GM04504 (cell line): ENCODE measurements at regions not wholly inside any gene's neighbourhood (a gene's known extent, or its start where the extent isn't known, plus 50 kb on each side); places are given as distances from the start of the nearest gene placed in this dataset.
"Not testable (repeated sequence)": the region's sequence is repeated elsewhere in the genome, so short reads cannot be mapped to it uniquely, and the experiment has no call there.

ENCODE experiments used
- DNase-seq: peaks from one replicate; pipeline ENCODE4 v3.0.0-alpha.2; 2012; ENCODE audit warnings: low read depth

- no peak for DNase-seq
Observed at GRCh38 chr10:23543691-23544380, 105.0 kb downstream of the OTUD1 start.

DNA sequence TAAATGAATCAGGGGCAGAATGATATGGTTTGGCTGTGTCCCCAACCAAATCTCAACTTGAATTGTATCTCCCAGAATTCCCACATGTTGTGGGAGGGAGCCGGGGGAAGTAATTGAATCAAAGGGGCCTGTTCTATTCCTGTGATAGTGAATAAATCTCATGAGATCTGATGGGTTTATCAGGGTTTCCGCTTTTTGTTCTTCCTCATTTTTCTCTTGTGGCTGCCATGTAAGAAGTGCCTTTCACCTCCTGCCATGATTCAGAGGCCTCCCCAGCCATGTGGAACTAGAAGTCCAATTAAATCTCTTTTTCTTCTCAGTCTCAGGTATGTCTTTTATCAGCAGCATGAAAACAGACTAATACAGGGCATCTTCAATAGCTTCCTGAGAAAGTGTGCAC lies 107.0 kb downstream of the OTUD1 start:
- DNase-seq, result not testable (repeated sequence)

DNA sequence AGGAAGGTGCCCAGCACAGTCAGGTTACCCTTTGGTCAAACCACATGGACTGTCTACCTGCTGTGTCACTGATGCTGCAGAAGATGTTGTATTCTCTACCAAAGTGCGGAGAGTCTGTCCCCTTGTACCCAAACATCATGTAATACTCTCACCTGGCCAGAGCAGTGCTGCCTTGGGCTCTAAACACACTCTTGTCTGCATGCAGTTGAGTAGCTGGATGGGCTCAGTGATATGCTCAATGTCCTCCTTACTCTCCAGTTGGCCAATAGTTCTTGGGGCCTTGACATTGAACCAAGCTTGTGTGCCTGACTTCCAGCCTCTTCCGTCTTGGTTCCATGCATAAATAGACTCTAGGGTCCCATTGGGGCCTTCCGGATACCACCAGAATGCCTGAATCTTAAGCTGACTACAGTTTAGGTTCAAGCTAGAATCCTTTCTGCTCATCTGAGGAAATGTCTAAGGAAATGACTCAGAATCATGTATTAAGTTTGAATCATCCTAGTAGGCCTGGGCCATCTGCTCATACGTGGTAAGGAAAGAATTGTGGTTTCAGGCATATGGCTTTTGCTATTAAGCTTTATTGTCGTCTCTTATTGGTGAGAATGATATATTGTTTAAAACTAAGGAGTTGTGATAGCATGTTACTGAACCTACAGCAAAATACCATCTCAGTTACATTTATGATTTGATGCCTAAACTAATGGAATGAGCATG lies 118.0 kb downstream of the OTUD1 start:
- DNase-seq, result peak; percentile 6

GRCh38 chr10:23557777-23558176 lies 118.9 kb downstream of the OTUD1 start:
- no peak for DNase-seq

GRCh38 chr10:23558361-23558799 lies 119.5 kb downstream of the OTUD1 start:
- DNase-seq, result no peak

- DNase-seq, result no peak
Observed at GRCh38 chr10:23568996-23569395, 130.1 kb downstream of the OTUD1 start.

GRCh38 chr10:23571884-23572283 lies 133.0 kb downstream of the OTUD1 start:
- DNase-seq, result no peak

DNA sequence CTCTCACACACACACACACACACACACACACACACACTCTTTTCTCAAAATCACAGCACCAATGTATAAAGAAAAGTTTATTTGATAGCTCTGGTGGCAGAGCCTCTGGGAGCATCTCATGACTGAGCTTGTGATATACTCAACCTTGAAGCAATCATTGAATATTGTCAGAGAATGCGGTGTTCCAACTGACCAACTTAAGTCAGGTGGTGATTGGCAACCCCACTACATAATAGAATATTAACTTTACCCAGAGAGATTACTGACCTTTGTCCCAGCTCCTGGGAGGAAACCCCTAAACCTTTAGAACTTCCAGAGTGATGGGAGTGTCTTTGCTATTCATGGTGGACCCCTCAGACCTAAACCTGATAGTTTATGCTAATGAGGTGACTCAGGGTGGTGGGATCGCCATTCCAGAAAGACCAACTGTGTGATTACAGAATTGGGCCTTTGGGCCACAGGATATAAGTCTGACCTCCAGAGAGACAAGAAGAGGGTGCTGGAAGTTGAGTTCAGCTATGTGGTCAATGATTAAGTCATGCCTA lies 143.1 kb downstream of the OTUD1 start:
- no peak for DNase-seq

DNA sequence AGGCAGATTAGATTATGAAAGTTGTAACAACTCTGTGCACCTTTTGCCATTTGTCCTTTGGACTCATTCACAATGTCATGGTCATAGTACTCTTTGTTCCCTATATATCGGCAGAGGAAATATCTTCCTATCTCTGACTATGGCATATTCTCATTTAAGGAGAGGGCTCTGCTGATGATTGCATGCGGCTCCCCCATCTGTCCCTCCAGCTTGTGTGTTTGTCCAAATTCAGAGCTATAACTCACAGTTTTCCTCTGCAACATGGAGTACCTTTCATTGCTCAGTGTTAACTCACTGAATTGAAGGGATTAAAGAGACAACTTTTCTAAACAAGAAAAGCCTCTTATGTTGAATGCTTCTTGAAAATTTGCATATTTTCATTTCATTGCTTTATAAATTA lies 145.5 kb downstream of the OTUD1 start:
- DNase-seq, result no peak

- DNase-seq, result no peak
Observed at GRCh38 chr10:23585186-23585585, 146.3 kb downstream of the OTUD1 start.

GRCh38 chr10:23585666-23586065 lies 146.8 kb downstream of the OTUD1 start:
- no peak for DNase-seq

DNA sequence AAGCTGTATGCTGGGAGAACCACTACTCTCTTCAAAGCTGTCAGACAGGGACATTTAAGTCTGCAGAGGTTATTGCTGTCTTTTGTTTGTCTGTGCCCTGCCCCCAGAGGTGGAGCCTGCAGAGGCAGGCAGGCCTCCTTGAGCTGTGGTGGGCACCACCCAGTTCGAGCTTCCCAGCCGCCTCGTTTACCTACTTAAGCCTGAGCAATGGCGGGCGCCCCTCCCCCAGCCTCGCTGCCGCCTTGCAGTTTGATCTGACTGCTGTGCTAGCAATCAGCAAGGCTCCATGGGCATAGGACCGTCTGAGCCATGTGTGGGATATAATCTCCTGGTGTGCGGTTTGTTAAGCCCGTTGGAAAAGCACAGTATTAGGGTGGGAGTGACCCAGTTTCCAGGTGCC lies 156.4 kb downstream of the OTUD1 start:
- DNase-seq, result not testable (repeated sequence)

- DNase-seq, result no peak
Observed at GRCh38 chr10:23604613-23605012, 165.7 kb downstream of the OTUD1 start.

DNA sequence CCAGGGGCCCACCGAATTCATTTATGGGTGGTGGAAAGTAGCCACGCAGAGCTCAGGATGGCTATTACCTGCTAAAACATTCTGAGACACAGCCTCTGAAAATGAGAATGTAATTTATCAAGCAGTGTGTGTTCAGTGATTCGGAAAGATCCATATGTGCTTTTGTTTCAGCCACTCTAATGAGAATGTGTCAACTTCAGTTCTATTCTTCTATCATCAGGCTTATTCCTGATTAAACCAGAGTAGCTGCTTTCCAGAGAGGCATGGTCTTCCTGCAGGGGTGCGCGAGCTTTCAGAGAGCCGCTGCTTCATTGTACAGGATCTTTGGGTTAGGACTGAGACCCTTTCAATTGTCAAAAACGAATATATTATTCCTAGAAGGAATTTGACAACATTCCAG lies 167.6 kb downstream of the OTUD1 start:
- no peak for DNase-seq

DNA sequence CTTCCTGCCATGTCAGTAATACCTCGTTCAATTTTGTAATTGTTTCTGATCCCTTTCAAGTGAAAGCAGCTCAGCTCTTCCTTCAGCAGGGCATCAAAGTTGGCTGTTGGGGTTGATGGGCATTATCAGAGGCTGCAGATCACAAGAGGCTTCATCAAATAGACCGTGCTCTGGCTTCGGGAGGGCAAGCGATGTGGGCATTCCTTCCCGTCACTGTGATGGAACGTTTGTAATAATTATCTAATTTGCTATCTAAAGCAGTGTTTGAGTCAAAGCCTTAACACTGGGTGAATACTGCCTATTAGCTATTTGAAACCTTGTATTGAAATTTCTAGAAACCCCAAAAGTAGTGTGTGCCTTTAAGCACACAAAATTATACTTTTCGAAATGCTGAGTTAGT lies 170.1 kb downstream of the OTUD1 start:
- no peak for DNase-seq

DNA sequence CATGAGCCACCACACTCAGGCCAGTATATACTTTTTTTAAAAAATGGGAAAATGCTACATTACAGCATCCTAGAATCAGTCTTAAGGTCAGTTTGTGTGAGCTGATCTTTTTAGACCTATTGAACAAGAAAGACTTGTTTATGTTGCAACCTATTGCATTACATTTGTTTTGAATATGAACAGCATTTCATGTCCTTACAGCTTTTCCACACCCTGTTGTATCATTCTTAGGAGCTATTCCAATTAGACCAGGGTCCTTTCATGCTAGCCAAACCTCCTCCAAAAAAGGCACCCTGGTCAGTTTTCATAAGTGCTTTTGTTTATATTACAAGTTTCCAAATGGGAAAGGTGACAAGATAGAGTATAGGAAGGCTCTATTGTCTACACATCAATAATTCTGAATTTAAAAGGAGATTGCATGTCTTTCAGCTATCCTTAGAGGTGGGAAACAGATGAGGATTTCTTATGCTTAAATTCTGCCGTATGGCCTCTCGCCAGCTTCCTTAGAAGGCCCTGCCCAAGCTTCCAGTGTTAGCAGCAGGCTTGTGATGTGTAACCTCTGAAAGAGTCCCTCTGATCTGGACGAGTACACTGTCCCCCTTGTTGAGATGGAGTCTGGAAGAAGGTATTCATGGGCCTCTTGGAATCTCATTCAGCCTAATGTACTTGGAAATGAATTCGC lies 171.9 kb downstream of the OTUD1 start:
- no peak for DNase-seq

- DNase-seq, result no peak
Observed at GRCh38 chr10:23611308-23612029, 172.6 kb downstream of the OTUD1 start.

DNA sequence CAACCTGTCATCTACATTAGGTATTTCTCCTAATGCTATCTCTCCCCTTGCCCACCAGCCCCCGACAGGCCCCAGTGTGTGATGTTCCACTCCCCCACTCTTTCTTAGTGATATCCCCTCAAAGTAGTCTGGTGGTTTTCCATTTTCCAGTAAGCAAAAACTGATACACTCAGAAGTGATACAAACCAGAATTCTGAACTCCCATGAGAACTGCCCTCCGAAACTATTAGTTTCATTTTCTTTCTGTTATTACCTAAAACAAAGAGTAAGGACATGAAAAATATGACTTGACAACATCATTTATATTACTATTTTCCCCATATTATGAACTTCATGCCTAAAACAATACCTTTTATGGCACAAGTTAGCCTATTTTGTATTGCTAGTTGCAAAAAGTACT lies 175.0 kb downstream of the OTUD1 start:
- DNase-seq, result no peak

DNA sequence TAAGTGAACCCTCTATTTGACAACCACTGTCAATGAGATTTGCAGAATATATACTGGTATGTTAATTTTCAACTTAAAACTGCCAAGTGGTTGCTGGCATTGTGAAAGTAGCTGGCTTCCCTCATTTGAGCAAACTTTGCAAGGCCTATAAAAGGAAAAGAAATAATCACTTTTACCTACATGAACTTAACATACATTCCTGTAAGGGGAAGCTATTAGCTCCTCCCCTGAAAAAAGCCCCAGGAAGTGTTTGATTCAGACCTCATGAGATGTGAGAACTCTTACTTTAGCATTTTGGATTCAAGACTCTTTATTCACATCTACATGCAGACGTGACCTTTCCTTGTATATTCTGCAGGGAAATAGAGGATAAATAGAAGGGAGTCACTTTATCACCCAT lies 175.6 kb downstream of the OTUD1 start:
- DNase-seq, result no peak

GRCh38 chr10:23630376-23630775 lies 191.5 kb downstream of the OTUD1 start:
- DNase-seq, result no peak

DNA sequence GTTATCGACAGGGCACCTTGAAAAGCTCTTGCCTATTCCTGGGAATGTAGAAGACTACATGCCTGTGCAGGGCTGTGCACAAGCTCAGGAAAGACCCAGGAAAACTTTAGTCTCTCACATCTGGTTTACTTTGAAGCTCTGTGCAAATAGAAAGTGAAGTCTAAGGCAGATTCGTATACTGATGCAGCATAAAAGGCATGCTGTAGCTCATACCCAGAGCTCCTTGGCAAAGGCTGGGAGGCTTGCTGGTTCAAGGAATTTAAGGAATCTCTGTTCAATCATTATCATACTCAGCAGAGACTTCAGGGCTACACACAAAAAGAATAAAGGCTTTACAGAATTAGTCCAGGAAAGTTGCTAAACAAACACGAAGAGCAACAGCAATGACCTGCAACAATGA lies 192.0 kb downstream of the OTUD1 start:
- no peak for DNase-seq

- DNase-seq, result no peak
Observed at GRCh38 chr10:23643111-23643780, 204.4 kb downstream of the OTUD1 start.
